GM21723 (cell line): ENCODE measurements at regions not wholly inside any gene's neighbourhood (a gene's known extent, or its start where the extent isn't known, plus 50 kb on each side); places are given as distances from the start of the nearest gene placed in this dataset.
A peak's percentile ranks its signal among the peaks of the same experiment; 100 is the strongest.

Source experiments
- ATAC-seq: cut with Tn5 transposase; IDR thresholded peaks from one replicate; pipeline ENCODE4 v1.9.1; 2021; ENCODE audit warnings: mild to moderate bottlenecking, moderate library complexity; ENCODE audit not compliant: unreplicated experiment

- ATAC-seq = peak; percentile 92
Observed at GRCh38 chr12:105783983-105784947, 354.5 kb downstream of the NUAK1 start.

DNA sequence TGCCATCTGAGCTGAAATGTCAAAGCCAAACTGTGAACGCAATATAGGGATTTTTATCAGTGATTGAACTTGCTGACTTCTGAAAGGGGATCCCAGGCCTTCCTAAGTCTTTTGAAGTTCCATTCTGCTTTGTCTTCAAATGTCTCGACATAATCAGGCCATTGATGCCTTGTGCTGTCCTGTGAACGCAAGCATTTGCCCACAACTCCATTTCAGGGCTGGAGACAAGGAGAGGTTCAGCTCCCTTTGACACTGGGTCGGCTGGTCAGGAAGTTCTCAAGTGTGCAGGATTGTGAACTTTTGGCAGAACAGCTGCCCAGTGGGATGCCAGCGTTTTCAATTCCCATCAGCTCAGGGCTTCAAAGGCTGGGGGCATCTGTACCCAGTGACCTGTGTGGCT is 345.3 kb downstream of the NUAK1 start:
- no peak for ATAC-seq

- no peak for ATAC-seq
Observed at GRCh38 chr12:105798256-105798845, 340.4 kb downstream of the NUAK1 start.

GRCh38 chr12:105799103-105799502 is 339.7 kb downstream of the NUAK1 start:
- ATAC-seq = no peak

GRCh38 chr12:105801351-105801750 is 337.4 kb downstream of the NUAK1 start:
- ATAC-seq = no peak

GRCh38 chr12:105803292-105803691 is 335.5 kb downstream of the NUAK1 start:
- ATAC-seq = no peak

- no peak for ATAC-seq
Observed at GRCh38 chr12:105804591-105805265, 334.0 kb downstream of the NUAK1 start.

DNA sequence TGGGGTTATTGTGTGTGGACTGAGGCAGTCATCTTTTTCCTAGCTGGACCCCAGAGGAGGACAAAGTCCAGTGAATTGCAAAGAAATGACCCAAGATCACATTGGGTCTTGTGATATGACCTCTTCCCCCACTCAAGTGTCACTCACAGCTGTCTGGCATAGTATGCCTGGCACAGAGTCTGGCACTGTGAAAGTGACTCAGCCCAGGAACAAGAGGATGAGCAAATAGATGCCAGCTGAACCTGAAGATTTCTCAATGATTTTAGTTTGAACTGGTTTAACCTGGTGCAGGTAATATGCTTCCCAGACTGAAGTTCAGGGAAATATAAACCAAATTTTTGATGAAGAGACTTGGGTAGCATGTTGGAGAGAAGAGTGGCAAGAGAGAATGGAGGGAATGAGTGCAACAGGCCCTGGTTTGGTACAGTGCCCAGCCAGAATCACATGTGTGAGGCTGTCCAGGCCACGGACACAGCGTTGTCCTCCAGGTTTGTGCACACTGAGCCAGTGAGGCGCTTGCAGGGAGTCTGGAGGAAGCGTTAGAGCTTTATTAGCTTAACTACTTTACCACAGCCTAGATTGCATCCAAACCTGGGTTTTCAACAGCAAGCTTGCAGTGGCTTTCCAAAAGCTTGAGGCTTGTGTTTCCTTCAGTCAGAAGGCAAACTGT is 332.9 kb downstream of the NUAK1 start:
- ATAC-seq = no peak

- no peak for ATAC-seq
Observed at GRCh38 chr12:105806400-105806770, 332.4 kb downstream of the NUAK1 start.

DNA sequence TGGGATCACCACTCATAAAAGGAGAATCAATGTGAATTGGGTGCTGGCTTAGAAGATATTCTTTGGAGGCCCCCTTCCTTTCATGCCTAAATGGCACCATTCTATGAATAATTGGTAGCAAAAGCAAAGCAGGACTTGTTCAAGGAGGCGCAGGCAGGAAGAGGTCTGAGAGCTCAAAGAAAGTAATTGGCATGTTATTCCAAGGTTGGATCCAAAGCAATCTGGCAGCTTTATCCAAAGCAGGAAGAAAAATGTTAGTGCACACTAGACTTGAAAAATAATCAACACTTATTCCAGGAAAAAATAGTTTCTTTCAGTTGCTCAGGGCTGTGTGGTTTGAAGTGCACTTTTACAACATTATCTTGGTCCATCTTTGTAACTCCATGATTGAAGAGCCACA is 326.4 kb downstream of the NUAK1 start:
- no peak for ATAC-seq

- ATAC-seq = no peak
Observed at GRCh38 chr12:105813201-105813600, 325.6 kb downstream of the NUAK1 start.

DNA sequence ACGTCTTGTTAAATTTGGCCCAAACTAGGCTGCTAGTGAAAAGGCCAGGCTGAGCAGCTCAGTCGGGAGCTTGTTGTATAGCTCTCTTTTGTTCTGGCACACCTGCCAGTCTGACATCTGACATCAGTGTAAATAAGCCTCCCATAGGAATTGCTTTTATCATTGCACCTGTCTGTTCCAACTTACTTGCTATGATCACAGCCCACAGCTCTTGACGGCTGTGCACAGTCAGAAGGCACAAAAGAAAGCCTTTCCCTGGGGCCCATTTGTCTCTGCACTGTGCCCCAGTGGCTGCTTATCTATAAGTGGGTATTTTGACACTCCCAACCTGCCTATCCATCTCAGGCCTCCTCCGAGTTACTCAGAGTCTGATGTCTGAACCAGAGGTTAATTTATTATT is 324.5 kb downstream of the NUAK1 start:
- ATAC-seq = no peak

GRCh38 chr12:105819549-105819948 is 319.2 kb downstream of the NUAK1 start:
- no peak for ATAC-seq

- no peak for ATAC-seq
Observed at GRCh38 chr12:105820429-105821125, 318.2 kb downstream of the NUAK1 start.

DNA sequence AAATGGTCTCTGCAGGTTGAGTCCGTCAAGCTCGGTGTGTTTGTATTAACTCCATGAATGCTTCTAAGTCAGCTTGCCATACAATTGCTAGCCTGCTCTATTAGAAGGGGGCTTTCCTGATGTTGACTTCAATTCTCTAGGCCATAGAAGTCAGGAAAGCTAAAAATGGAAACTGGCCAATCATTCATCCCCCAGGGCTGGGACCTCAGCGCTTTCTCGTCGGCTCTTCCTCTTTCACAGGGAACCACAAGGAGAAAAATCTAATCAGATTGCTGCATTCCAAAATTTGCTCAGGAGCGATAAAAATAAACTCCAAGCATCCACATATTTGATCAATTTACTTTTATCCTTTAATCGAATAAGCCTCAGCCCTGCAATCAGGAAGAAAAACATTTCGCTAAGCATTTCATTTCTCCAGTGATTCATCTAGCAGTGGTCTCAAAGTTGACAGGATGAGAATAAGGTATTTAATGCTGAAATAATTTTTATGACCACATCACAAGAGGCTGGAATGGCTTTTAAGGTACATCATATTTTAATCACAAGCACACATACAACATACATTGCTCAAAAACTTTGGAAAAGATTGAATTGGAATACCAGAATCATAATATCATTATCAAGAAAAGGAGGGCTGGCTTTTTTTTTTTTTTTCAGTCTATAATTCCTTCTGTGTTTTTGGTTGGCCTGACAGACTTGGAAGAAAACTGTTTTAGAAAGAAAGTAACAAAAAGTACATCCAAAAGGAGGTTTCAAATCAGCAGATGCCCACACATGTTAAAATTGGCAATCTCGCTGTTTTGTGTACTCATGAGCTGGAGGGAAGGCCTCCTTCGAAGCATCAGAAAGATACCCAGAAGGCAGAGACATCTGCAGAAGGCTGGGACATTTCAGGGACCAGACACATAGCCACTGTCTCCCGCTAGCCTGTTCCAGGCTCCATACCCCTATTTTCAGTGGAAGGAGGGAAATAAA is 316.3 kb downstream of the NUAK1 start:
- ATAC-seq = no peak

- no peak for ATAC-seq
Observed at GRCh38 chr12:105823810-105824209, 314.9 kb downstream of the NUAK1 start.

- ATAC-seq = no peak
Observed at GRCh38 chr12:105825141-105825540, 313.6 kb downstream of the NUAK1 start.

DNA sequence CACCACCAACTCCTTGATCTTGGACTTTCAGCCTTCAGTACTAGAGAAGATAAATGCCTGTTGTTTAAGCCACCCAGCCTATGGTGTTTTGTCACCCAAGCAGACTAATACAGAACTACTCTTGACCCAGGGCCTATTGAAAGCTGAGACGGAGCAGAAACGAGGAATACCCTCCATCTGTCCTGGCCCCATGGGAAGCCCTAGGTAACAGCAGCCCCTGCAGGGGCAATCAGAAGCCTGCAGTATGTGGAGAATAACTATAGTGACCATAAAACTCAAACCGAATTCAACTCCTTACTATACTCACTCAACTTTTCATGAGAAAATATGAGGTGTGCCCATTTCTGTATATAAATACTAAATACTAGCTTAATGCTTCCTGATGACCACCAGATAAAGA is 307.4 kb downstream of the NUAK1 start:
- no peak for ATAC-seq

DNA sequence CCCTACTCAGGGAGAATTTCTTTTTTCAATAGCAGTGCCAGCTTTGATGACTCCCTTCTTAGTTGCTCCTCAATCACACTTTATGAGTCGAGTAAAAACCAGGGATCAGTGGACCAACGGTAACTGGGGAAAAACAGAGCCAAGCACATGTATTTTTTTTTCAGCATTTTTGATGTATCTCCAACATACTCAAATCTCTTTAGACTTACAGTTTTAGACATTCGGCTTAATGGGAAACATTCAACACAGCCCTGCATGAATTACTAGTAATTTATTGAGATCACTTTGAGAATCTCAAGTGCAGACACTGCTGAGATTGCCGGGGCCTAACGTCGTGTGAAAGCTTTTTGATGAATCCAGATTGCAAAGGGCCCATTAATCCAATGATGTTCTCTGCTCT is 306.7 kb downstream of the NUAK1 start:
- ATAC-seq = no peak
